Thymus (tissue), 11 donors: ENCODE measurements at regions not wholly inside any gene's neighbourhood (a gene's known extent, or its start where the extent isn't known, plus 50 kb on each side); places are given as distances from the start of the nearest gene placed in this dataset.

Experiments used
- DNase-seq, 9 donors: peaks; one replicate each; pipeline ENCODE4 v3.0.0-alpha.2; 2013; ENCODE audit warnings: low spot score in 9 of 9, low read depth in 6 of 9, missing footprints in 1 of 9
- H3K27ac ChIP-seq, 2 donors: one replicate each; pipeline ENCODE4 v1.5.1; 2013; ENCODE audit warnings: control low read depth in 1 of 2, low read depth in 1 of 2, low read length in 1 of 2, mild to moderate bottlenecking in 1 of 2, moderate library complexity in 1 of 2
- H3K27me3 ChIP-seq, 2 donors: one replicate each; pipeline ENCODE4 v1.5.1; 2013; ENCODE audit warnings: low read length in 1 of 2; ENCODE audit not compliant: control insufficient read depth in 2 of 2, insufficient read depth in 1 of 2
- H3K36me3 ChIP-seq, 2 donors: one replicate each; pipeline ENCODE4 v1.5.1; 2013; ENCODE audit warnings: low read length in 1 of 2, mild to moderate bottlenecking in 1 of 2, moderate library complexity in 1 of 2; ENCODE audit not compliant: control insufficient read depth in 2 of 2, insufficient read depth in 2 of 2
- H3K4me1 ChIP-seq, 2 donors: one replicate each; pipeline ENCODE4 v1.5.1; 2013; ENCODE audit warnings: low read length in 2 of 2; ENCODE audit not compliant: control insufficient read depth in 2 of 2, insufficient read depth in 2 of 2
- H3K4me3 ChIP-seq, 2 donors: one replicate each; pipeline ENCODE4 v1.5.1; 2013; ENCODE audit warnings: low read length in 2 of 2, control low read depth in 1 of 2, mild to moderate bottlenecking in 1 of 2
- H3K9me3 ChIP-seq, 2 donors: one replicate each; pipeline ENCODE4 v1.5.1; 2013; ENCODE audit warnings: low read length in 1 of 2, mild to moderate bottlenecking in 1 of 2; ENCODE audit not compliant: control insufficient read depth in 2 of 2, insufficient read depth in 1 of 2
- WGBS: extraction: QIAGEN DNeasy Blood & Tissue Kit; methylation state at CpG from one replicate; pipeline ENCODE4 v1.1.7; 2013; 5-methylcytosine and 5-hydroxymethylcytosine counted together
- donor health status: healthy.

DNA sequence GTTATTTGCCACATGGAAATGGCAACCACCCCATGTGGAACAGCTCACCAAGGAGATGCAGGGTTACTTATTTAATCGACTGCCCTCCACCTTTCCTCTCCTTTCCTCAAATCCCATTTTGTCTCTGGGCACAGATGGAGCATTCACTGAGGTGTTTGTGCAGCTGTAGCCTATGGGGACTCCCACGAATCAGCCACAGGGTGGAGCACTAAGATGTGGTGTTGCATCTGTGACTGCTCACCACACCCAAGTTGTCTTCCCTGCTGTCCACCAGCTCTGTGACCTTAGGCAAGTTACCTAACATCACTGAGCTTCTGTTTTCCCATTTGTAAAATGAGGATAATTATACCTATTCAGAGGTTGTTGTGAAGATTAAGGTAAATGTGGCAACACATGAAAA, 252.4 kb upstream of the CPEB2 start:
- H3K9me3 ChIP-seq: peaks cover 0 to 11% of the 10 kb centered on the region in 2 donors
- 67% methylated on average over 2 of the region's 2 CpGs for WGBS
- H3K36me3 ChIP-seq: no peaks in the 10 kb centered on the region
- H3K27me3 ChIP-seq: no peaks in the 10 kb centered on the region
- H3K4me1 ChIP-seq: no peaks in the 10 kb centered on the region
- no peak overlapping the region for H3K27ac ChIP-seq
- no peak for DNase-seq
- H3K4me3 ChIP-seq: no peak overlapping the region

DNA sequence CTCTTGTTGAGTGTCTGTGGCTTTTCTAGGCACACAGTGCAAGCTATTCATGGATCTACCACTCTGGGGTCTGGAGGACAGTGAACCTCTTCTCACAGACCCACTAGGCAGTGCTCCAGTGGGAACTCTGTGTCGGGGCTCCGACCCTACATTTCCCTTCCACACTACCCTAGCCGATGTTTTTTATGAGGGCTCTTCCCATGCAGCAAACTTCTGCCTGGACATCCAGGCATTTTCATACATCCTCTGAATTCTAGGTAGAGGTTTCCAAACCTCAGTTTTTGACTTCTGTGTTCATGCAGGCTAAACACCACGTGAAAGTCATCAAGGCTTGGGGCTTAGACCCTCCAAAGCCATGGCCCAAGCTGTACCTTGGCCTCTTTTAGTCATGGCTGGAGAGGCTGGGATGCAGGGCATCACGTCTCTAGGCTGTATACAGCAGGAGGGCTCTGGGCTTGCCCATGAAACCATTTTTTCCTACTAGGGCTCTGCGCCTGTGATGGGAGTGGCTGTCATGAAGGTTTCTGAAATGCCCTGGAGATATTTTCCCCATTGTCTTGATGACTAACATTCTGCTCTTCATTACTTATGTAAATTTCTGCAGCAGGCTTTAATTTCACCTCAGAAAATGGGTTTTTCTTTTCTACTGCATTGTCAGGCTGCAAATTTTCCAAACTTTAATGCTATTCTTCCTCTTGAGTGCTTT, 249.8 kb upstream of the CPEB2 start:
- Histone ChIP-seq H3K4me1 (no peaks in the 10 kb centered on the region), H3K36me3 (no peaks in the 10 kb centered on the region), H3K27me3 (no peaks in the 10 kb centered on the region), H3K9me3 (peaks cover 0 to 12% of the 10 kb centered on the region in 2 donors), H3K4me3 (no peak overlapping the region), H3K27ac (no peak overlapping the region)
- 90% methylated on average over 6 of the region's 6 CpGs for WGBS
- DNase-seq: no peak

DNA sequence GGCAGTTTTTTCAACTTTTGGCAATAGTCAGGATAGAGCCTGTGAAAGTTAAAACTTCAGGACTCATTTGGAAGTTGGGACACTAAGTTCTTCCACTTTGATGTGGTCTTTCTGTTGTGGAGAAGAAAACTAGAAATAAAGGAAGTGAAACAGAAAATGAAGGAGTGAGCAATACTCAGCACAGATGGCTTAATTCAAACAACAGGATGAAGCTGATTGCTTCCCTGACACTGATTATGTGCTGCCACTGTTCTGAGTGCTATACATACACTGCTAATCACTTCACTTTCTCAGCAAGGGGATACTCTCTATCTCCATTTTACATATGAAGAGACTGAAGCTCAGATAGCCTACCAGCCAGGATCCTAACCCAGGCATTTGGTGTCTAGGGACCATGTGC, 235.1 kb upstream of the CPEB2 start:
- Histone ChIP-seq H3K4me3 (no peak overlapping the region), H3K27ac (no peak overlapping the region), H3K9me3 (no peaks in the 10 kb centered on the region), H3K36me3 (no peaks in the 10 kb centered on the region), H3K4me1 (no peaks in the 10 kb centered on the region), H3K27me3 (no peaks in the 10 kb centered on the region)
- DNase-seq: no peak

DNA sequence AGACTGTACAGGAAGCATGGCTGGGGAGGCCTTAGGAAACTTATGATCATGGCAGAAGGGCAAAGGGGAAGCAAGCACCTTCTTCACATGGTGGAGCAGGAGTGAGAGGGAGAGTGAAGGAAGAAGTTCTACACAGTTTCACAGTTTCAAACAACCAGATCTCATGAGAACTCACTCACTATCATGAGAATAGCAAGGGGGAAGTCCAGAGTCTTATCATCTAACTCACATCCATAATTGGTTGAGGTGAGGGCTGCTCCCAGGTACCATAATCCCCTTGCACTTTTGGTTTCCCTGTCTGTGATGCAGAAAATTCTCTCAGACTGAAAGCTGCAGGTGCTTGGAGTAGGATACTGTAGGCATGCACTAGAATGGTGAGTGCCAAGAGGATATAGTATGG, 233.8 kb upstream of the CPEB2 start:
- H3K27me3 ChIP-seq: no peaks in the 10 kb centered on the region
- no peaks in the 10 kb centered on the region for H3K4me1 ChIP-seq
- no peaks in the 10 kb centered on the region for H3K9me3 ChIP-seq
- no peak for DNase-seq
- H3K4me3 ChIP-seq: no peak overlapping the region
- H3K27ac ChIP-seq: no peak overlapping the region
- H3K36me3 ChIP-seq: no peaks in the 10 kb centered on the region

DNA sequence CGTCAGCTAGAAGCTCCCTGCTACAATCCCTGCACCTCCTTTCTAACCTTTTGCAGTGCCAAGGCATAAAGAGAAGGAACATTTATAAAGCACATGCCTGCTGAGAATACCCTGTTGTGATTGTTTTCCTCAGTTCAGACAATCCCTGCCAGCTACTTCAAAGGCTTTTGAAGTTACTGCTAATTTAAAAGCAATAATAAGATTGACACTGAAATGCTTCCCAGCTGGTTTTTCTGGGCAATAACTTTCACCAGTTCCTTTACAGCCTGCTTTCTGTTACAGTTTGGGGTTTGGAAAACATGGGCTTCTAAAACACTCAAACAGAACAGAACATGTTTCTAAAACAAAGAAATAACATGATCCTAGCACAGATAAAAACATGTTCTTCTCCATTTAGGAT, 232.3 kb upstream of the CPEB2 start:
- Histone ChIP-seq H3K27me3 (no peaks in the 10 kb centered on the region), H3K36me3 (no peaks in the 10 kb centered on the region), H3K4me1 (no peaks in the 10 kb centered on the region), H3K4me3 (no peak overlapping the region), H3K9me3 (no peaks in the 10 kb centered on the region), H3K27ac (peak overlapping the region in 1 of 2 donors; percentile 11)
- no peak for DNase-seq
- WGBS: 92% methylated on average over 1 of the region's 1 CpG

DNA sequence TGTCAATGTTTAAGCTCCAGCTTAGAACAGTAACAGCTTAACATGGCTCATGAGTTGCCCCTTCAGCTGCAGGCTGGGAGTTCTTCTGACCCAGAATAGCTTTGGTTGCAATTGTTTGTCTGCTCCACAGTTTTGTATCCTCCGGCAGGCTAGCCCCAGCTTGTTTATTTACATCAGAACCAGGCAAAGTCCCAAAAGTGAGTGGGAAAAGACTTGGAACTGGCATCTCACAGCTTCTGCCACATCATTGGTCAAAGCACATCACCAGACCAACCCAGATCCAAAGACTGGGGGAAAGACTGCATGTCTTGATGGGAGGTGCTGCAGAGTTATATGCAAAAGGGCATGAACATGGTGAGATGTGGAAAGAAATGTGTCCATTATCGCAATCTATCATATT, 231.2 kb upstream of the CPEB2 start:
- no peak overlapping the region for H3K4me3 ChIP-seq
- no peak overlapping the region for H3K27ac ChIP-seq
- WGBS: 95% methylated on average over 2 of the region's 2 CpGs
- H3K9me3 ChIP-seq: no peaks in the 10 kb centered on the region
- DNase-seq: no peak
- no peaks in the 10 kb centered on the region for H3K4me1 ChIP-seq
- H3K36me3 ChIP-seq: no peaks in the 10 kb centered on the region
- no peaks in the 10 kb centered on the region for H3K27me3 ChIP-seq

DNA sequence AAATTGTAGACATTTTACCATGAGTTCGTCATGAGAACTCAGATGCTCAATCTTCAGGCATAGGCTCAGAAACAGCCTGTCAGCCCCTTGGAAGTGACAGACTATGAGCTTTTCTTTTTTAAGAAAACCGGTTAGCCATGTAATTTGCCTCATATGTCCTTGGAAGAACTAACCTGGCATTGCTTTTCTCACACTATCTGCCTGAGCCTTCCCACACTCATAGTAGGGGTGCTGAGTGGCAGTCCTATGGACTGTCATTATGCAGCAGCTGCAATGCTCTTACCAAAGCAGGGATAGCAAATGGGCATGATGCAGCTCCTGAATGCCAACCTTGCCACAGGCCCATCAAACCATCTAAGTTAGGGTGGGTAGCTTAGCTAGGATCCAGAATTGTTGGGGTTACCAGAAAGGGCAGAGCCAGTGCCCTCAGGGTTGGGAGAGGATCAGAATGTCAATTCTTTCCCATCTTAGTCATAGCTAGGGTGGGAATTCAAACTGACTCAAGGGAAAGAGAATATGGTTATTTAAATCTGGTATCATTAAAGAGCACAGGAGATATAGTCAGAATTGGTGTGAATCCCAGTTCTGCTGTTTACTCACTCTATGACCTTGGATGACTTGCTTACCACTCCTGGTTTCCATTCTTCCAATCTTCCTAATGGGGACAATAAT, 230.6 kb upstream of the CPEB2 start:
- H3K9me3 ChIP-seq: no peaks in the 10 kb centered on the region
- WGBS: 95% methylated on average over 2 of the region's 2 CpGs
- DNase-seq: no peak
- no peak overlapping the region for H3K27ac ChIP-seq
- no peaks in the 10 kb centered on the region for H3K36me3 ChIP-seq
- H3K4me1 ChIP-seq: no peaks in the 10 kb centered on the region
- H3K27me3 ChIP-seq: no peaks in the 10 kb centered on the region
- H3K4me3 ChIP-seq: no peak overlapping the region

DNA sequence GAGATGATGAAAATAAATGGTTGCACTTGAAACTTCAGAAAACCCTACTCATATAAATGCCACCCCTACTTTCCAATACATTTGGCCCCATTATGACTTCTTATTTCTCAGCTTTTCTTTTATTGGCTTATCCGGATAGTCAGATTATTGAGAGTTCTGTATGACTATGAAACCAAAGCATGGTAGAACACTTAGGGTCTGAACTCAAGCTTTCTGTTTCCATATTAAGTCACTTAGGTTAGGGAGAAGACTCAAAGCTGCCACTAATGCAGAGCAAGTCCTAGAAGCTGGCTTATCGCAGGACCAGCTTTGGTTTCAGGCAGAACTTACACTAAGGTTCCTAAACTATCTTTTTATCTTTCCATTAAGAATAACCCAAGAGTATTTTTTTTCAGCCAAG, 229.9 kb upstream of the CPEB2 start:
- no peak for DNase-seq
- WGBS: 98% methylated on average over 2 of the region's 2 CpGs
- H3K36me3 ChIP-seq: no peaks in the 10 kb centered on the region

DNA sequence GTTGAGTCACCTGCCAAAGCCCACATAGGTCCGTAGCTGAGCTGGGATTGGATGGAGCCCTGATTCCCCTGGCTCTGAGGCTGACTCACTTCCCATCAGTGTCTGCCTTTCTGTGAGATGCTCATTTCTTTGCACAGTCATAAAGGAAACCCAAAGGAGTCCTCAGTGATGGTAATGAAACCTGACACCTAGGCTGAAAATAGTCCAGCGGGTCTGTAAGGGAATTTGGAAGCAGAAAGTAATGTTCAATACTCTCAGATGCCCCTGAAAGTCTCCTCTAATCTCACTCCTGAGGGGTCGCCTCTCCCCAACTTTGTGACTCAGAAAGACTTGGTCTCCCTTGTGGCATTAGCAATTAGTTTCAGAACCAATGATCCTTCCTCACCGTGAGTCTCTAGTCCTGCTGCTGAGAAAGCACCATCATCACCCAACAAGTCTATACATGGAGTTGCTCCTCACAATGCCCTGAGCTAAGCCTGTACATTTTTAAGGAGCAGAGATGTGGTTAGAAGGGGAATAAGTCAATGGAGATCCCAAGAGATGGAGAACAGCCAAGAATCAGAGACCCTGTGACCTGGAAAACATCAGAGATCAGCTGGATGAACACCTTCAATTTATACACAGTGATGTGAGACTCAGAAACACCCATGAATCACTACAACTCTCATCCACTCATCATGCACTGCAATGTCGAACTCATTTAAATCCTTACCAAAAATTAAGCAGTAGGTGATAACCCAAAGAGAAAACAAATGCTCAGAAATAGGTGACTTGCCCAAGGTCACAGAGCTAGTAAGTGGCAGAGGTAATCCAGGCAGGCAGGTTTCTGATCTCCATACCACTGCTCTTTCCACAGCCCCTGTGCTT, 219.0 kb upstream of the CPEB2 start:
- H3K27me3 ChIP-seq: no peaks in the 10 kb centered on the region
- H3K27ac ChIP-seq: no peak overlapping the region
- no peak overlapping the region for H3K4me3 ChIP-seq
- no peaks in the 10 kb centered on the region for H3K4me1 ChIP-seq
- DNase-seq: no peak
- 90% methylated on average over 5 of the region's 5 CpGs for whole genome bisulfite sequencing
- H3K36me3 ChIP-seq: no peaks in the 10 kb centered on the region
- peaks cover 0 to 8% of the 10 kb centered on the region in 2 donors for H3K9me3 ChIP-seq

More for the DNA sequence above, 229.9 kb upstream of the CPEB2 start:
- no peak overlapping the region for H3K27ac ChIP-seq
- H3K4me3 ChIP-seq: no peak overlapping the region
- no peaks in the 10 kb centered on the region for H3K4me1 ChIP-seq
- no peaks in the 10 kb centered on the region for H3K27me3 ChIP-seq
- H3K9me3 ChIP-seq: no peaks in the 10 kb centered on the region
